Upper lobe of right lung (tissue), 1 donor: ENCODE measurements at regions not wholly inside any gene's neighbourhood (a gene's known extent, or its start where the extent isn't known, plus 50 kb on each side); places are given as distances from the start of the nearest gene placed in this dataset.
A peak's percentile ranks its signal among the peaks of the same experiment; 100 is the strongest.
"Not testable (repeated sequence)": the region's sequence is repeated elsewhere in the genome, so short reads cannot be mapped to it uniquely, and the experiment has no call there.

Experiments used
- ATAC-seq: fragments of 200-7000 bp; cut with Tn5 transposase; one replicate; pipeline ENCODE4 v1.9.1; 2020; ENCODE audit warnings: mild to moderate bottlenecking, moderate library complexity
- DNase-seq: peaks from one replicate; pipeline ENCODE4 v3.0.0-alpha.2; 2020
- H3K27ac ChIP-seq: fragments of 200-600 bp; one replicate; pipeline ENCODE4 v1.8.0; 2022
- H3K27me3 ChIP-seq: fragments of 200-600 bp; one replicate; pipeline ENCODE4 v1.8.0; 2022; ENCODE audit warnings: mild to moderate bottlenecking
- H3K36me3 ChIP-seq: fragments of 200-600 bp; one replicate; pipeline ENCODE4 v1.8.0; 2022
- H3K4me1 ChIP-seq: fragments of 200-600 bp; one replicate; pipeline ENCODE4 v1.8.0; 2022
- H3K4me3 ChIP-seq: fragments of 200-600 bp; one replicate; pipeline ENCODE4 v1.8.0; 2022; ENCODE audit warnings: mild to moderate bottlenecking
- H3K9me3 ChIP-seq: fragments of 200-600 bp; one replicate; pipeline ENCODE4 v1.8.0; 2022
- intact Hi-C: fragments of 100-400 bp; cut with DNase I; formaldehyde crosslinking; loops from one replicate; pipeline ENCODE4 v1.11.0; 2022
- TF ChIP-seq, protein P1 (sequence below): fragments of 200-600 bp; IDR thresholded peaks from one replicate; pipeline ENCODE4 v1.8.0; 2022; ENCODE audit warnings: antibody characterized with exemption
- donor health status: DM: no; HTN: yes; CAD: no; lungs with severe emphysema.

DNA sequence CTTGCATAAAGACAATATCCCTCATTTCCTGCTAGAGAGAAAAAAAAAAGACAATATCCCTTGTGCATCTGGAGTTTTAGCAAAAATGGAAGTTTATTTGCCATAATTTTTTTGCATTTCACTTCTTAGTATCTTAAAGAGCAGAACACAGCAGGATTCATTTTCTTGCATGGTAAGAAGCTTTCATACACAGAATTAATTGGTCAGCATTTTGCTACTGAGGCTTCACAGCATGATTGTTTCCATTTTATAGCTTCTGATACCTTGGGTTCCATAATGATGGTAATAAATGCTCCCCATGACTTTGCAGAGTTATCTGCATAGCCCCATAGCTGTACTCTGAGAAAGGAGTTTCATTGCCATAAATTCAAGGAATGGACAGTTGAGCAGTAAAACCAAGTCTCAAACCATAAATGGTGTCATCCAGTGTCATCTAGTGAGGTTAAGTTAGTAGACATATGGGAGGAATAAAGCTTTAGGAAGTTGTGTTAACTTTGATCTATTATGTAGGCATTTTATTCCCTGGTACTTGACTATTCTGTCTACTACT lies 88.8 kb upstream of the PLD5 start:
- no peaks in the 10 kb centered on the region for H3K27me3 ChIP-seq
- no peak overlapping the region for H3K4me3 ChIP-seq
- no peaks in the 10 kb centered on the region for H3K9me3 ChIP-seq
- no peak overlapping the region for H3K27ac ChIP-seq
- H3K4me1 ChIP-seq = no peaks in the 10 kb centered on the region
- intact Hi-C loops = no loop called here
- H3K36me3 ChIP-seq = no peaks in the 10 kb centered on the region
- TF ChIP-seq, protein P1, sequence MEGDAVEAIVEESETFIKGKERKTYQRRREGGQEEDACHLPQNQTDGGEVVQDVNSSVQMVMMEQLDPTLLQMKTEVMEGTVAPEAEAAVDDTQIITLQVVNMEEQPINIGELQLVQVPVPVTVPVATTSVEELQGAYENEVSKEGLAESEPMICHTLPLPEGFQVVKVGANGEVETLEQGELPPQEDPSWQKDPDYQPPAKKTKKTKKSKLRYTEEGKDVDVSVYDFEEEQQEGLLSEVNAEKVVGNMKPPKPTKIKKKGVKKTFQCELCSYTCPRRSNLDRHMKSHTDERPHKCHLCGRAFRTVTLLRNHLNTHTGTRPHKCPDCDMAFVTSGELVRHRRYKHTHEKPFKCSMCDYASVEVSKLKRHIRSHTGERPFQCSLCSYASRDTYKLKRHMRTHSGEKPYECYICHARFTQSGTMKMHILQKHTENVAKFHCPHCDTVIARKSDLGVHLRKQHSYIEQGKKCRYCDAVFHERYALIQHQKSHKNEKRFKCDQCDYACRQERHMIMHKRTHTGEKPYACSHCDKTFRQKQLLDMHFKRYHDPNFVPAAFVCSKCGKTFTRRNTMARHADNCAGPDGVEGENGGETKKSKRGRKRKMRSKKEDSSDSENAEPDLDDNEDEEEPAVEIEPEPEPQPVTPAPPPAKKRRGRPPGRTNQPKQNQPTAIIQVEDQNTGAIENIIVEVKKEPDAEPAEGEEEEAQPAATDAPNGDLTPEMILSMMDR = no peak
- DNase-seq (no peak), ATAC-seq (no peak)

DNA sequence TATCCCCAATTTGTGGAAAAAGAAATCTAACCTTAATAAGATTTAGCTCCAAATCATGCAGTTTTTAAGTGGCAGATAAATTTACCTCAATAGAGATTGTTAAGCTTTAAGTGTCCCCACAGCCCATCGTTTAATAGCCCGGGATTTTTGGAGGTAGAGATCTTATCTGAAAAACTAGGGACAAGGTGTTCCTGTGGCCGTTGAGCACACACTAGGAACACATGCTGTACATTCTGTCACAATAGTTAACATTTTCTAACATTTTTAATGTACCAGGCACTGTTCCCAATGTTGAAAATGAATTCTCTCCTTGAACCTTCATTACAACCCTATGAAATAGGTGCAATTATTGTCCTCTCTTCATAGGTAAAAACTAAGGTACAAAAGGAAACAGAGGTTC lies 85.7 kb upstream of the PLD5 start:
- Histone ChIP-seq H3K9me3 (no peaks in the 10 kb centered on the region), H3K27me3 (no peaks in the 10 kb centered on the region), H3K4me3 (no peak overlapping the region), H3K27ac (no peak overlapping the region), H3K4me1 (no peaks in the 10 kb centered on the region), H3K36me3 (no peaks in the 10 kb centered on the region)
- peak; percentile 56 for ATAC-seq
- no peak for DNase-seq
- TF ChIP-seq, protein P1 = no peak
- intact Hi-C loops = no loop called here

DNA sequence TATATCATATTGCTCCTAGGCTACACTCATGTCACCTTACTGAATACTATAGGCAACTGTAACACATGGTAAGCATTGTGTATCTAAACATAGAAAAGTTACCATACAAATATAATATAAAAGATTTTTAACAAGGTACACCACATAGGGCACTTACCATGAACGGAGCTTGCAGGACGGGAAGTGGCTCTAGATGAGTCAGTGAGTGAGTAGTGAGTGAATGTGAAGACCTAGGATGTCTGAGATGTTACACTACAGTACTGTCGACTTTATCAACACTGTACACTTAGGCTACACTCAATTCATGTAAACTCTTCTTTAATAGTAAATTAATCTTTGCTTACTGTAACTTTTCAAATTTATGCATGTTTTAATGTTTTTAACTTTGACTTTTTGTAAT lies 81.0 kb upstream of the PLD5 start:
- no peak for ATAC-seq
- no peaks in the 10 kb centered on the region for H3K9me3 ChIP-seq
- TF ChIP-seq, protein P1 = no peak

DNA sequence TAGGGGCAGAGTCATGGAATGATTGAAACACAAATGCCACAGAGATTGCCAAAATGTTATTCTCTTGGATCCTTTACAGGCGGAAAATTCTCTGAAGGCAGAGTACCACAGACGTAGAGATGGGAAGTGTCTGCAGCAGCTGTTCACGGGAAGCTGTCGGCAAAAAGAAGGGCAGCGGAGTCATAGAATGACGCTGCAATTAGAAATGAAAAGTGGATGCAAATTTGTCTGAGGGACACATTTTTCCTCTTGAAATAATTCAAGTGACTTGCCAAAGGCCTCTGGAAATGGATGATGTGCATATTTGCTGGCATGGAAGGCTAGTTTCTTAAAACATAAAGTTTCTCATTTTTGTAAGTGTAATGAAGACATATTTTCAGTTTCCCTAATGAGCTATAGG lies 77.5 kb upstream of the PLD5 start:
- Histone ChIP-seq H3K9me3 (no peaks in the 10 kb centered on the region), H3K36me3 (no peaks in the 10 kb centered on the region), H3K27me3 (no peaks in the 10 kb centered on the region), H3K4me1 (no peaks in the 10 kb centered on the region), H3K4me3 (no peak overlapping the region), H3K27ac (no peak overlapping the region)
- TF ChIP-seq, protein P1 = no peak
- ATAC-seq (no peak), DNase-seq (no peak)
- intact Hi-C loops = no loop called here

More for the DNA sequence above, 81.0 kb upstream of the PLD5 start:
- no peaks in the 10 kb centered on the region for H3K36me3 ChIP-seq
- H3K4me1 ChIP-seq = no peaks in the 10 kb centered on the region
- H3K27me3 ChIP-seq = no peaks in the 10 kb centered on the region
- intact Hi-C loops = no loop called here
- no peak for DNase-seq
- no peak overlapping the region for H3K27ac ChIP-seq
- H3K4me3 ChIP-seq = no peak overlapping the region

DNA sequence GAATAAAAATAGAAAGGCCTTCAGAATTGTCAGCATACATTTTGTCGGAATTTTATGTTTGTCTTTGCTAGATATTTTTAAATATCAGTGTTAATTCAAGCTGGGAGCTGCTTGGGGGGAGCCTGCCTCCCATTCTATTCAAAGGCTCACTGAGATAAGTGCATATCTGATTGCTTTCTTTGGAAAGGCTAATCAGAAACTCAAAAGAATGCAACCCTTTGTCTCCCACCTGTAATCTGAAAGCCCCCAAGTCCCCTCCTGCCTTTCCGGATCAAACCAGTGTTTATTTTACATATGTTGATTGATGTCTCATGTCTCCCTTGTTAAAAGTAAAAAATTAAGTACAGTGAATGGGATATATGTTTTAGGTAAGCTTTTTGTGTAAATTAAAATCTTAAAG lies 69.3 kb upstream of the PLD5 start:
- H3K4me3 ChIP-seq, H3K9me3 ChIP-seq, H3K27ac ChIP-seq, ATAC-seq, intact Hi-C loops, DNase-seq, H3K4me1 ChIP-seq, H3K27me3 ChIP-seq, H3K36me3 ChIP-seq: not testable (repeated sequence)

DNA sequence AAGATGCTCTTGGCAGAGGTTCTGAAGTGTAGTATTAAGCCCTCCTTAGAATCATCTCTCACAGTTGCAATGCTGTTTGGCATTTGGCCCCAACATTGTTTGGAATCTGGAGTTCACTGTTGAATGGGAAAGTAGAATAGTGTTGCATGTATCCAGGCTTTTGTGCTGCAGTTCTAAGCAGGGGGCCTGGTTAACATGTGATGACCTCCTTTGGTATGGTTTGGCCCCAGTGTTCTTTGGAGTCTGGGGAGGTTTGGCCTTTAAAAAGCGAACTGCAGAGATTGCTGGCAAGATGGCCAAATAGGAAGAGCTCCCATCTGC lies 61.8 kb upstream of the PLD5 start:
- TF ChIP-seq, protein P1 = no peak
- DNase-seq = no peak
- no peak overlapping the region for H3K4me3 ChIP-seq
- no peaks in the 10 kb centered on the region for H3K4me1 ChIP-seq
- no peaks in the 10 kb centered on the region for H3K36me3 ChIP-seq
- no peak overlapping the region for H3K27ac ChIP-seq
- H3K27me3 ChIP-seq = no peaks in the 10 kb centered on the region
- ATAC-seq = no peak
- intact Hi-C loops = no loop called here
- H3K9me3 ChIP-seq = no peaks in the 10 kb centered on the region
